Hematopoietic multipotent progenitor cell treated with erythropoietin and hydrocortisone succinate and interleukin-3 and kit ligand, for 4 days (in vitro differentiated cells): ENCODE measurements at regions not wholly inside any gene's neighbourhood (a gene's known extent, or its start where the extent isn't known, plus 50 kb on each side); places are given as distances from the start of the nearest gene placed in this dataset.

Source experiments
- DNase-seq: peaks from one replicate; pipeline ENCODE4 v3.0.0-alpha.2; 2015

DNA sequence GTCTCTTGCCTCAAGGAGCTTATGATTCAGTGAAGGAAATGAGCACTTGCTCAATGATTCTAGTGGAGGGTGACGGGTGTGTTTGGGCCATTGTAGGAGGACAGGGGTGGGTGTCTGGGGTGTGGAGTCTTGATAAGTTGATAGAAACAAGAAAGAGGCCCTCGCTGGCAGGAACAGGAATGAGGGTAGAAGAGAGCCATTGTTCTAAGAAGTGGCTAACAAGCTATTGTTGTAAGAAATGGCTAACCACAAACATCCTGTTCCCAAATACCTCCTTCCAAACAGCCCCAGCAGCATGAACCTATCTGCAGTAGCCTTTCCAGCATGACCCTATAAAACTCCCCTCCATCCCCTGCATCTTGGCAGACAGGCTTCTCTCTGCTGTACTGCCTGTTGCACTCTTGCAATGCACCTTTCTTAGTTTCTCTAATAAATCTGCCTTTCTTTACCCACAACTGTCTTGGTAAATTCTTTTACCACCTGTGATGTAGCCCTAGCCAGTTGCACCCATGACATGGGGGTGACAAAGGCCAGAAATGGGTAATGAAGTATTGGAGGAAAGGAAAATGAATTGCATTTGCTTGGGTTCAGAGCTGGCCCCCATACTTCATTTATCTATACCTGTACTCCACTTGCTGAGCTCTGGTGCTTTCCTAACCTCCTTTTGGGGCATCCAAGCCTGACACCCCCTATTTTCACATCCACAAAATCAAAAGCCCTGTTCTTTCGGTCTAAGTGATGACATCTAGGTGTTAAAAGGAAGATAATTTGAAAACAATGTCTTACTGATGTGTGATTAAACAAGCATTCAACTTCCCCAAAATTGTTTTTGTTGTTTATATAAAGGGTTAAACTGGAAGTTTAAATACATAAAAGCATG, 389.1 kb downstream of the GRIN2B start:
- DNase-seq = peak; percentile 47

GRCh38 chr12:13591488-13591887, 389.9 kb downstream of the GRIN2B start:
- no peak for DNase-seq

DNA sequence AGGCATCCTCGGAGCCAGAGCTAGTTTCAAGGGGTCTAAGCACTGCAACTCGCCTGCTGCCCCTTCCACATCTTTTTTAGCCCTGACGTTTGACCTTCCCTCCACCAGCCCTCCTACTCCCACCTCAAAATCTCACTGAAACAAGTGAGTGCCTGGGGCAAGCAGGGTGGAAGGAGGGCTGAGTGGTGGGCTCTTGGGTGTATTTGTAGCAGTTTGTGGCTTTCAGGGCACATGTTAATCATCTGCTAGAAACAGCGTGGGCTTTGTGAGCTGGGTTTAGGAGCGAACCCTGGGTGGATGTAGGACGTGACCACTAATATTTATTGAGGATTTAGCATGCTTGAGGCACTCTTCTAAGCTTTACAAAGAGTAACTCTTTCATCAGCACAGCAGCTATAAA, 390.3 kb downstream of the GRIN2B start:
- DNase-seq = no peak

DNA sequence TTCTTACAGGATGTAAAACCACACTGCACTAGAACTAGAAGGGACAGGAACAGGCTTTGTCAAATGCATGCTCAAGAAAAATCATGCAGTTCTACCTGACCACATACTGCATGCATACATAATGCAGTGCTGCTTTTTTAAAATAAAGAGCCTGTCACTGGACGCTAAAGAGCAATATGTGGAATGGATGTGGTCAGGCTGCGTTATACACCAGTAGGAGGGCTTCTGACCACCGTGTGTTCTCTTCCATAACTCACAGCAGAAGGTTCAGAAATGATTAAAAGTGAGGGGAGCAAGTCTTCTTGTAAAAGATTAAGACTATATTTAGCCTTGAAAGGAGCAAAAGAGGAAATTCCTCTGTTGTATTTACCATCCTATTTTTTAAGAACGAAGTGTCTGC, 392.0 kb downstream of the EMP1 start:
- DNase-seq = peak; percentile 4

DNA sequence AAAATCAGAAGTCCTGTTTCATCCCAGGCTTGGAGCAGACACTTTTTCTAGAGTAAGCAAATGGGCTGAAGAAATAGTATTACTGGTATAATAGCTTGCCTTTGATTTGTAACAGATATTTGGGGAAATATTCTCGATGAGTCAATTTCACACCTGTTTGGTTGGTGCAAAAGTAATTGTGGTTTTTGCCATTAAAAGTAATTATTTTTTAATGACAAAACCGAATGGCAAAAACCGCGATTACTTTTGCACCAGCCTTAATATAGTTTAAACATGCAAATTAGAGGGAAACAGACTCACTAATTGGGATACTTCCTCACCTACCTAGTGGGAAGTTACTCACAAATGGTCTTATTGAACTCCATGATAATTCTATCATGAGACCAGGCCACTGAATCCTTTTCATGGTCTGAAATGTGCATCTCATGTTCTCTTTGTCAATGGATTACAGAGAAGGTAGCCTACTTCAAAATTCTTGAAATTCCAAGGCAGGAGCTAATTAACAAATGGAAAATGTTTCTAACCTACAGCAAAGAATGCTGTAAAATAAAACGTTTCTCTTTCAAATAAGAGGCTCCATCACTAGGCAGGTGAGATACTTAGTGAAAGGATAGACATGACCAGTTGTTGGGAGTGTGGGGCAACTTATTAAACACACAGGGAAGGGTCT, 391.3 kb downstream of the EMP1 start:
- DNase-seq = no peak

- no peak for DNase-seq
Measured at GRCh38 chr12:13586361-13586760, 389.8 kb downstream of the EMP1 start.

DNA sequence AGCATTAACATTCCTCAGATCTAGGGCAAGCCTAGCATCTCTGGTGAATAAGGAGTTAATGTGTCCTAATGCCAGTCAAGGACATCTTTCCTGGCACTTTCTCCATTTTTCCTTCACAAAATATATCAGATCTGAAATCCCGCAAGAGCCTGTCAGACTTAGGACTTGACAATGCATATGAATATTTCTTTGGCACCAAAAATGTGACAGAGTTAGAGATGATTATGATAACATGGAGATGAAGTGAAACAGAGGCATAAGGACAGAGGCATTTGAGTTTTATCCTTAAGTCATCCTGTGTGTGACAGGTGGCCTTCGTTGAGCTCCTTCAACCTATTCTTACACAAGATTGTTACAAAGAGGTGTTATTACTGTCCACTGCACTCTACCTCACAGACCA, 388.0 kb downstream of the EMP1 start:
- DNase-seq = no peak

DNA sequence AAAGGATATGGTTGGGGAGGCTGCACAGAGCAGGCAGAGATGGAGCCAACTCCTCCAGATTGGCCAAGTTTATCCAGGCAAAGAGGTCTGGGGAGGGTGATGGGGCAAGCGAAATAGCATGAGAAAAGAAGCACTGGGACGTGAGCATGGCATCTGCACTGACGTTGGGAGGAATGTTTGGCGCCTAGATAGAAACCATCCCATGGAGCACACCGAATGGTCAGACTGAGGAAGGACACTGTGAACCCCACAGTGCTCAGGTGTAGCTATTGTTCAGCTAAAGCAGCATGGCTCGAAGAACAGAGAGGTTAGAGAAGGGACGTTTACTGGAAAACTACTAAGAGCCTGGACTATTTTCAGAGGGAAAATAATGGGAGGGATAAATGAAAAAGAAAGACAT, 387.1 kb downstream of the EMP1 start:
- DNase-seq = no peak

- DNase-seq = no peak
Measured at GRCh38 chr12:13582421-13582820, 385.9 kb downstream of the EMP1 start.

GRCh38 chr12:13581031-13581430, 384.5 kb downstream of the EMP1 start:
- no peak for DNase-seq

DNA sequence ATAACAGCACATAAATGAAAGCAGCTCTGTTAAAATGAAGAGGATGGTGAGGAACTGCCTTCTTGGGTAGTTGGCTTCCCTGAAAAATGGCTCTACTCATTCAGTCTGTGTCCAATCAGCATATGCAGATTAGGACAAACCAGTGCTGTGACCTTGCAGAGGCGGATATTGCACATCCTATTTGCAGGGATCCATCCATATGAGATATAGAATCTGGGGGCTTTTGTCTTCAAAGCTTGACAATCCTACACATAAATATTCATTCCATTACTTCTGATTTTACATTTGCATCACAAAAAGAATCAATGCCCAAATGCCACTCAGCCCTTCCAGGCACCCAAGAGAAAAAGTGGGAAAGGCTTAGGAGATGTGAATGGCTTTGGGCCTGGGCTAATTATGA, 383.7 kb downstream of the EMP1 start:
- no peak for DNase-seq

- DNase-seq = no peak
Measured at GRCh38 chr12:13576935-13577500, 380.5 kb downstream of the EMP1 start.

GRCh38 chr12:13573698-13574321, 377.3 kb downstream of the EMP1 start:
- no peak for DNase-seq

DNA sequence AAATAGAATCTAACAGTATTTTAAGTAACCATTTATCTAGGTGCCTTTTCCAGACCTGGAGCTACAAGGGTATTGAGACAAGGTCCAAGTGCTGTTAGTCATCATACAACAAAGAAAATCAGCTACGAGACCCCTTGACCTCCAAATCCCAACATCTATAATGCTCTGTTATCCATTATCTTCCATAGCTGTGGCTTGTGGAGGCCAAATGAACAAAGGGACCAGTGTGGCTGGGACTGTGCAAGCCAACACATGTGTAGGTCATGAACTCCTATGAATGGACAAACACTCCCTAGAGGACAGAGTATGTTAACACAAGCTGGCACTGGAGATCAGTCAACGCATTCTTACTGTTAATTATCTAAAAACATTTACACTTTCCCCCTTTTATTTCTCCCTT, 374.5 kb downstream of the EMP1 start:
- DNase-seq = no peak

DNA sequence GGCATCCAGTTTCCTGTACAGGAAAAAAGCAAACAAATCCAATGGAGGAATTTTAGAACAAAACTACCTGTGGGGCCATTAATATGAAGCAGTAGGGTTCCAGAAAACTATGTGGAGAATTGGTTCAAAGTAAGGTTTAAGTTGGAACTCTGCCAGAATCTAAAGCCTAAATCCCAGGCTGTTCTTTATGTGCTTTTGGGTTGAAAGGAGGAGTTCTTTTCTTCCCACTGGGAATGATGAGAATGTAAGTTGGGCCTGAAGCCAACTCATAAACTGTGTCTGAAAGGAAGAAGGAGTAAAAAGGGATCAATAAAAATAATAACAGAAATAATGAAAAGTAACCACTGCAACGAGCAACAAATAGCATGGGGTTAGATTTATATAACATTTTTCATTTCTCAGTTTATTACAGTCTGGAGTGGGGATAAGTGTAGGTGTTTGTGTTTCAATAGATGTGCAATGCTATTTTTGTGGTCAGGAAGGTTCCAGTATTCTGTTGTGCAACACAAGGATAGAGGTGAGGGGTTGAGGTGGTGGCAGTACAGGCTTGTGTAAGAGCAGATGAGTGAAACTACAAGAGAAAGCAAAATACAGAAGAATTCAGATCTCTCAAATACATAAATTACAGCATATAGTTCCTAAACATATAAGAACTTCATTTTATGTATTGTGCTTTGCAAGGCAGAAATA, 373.6 kb downstream of the EMP1 start:
- no peak for DNase-seq

DNA sequence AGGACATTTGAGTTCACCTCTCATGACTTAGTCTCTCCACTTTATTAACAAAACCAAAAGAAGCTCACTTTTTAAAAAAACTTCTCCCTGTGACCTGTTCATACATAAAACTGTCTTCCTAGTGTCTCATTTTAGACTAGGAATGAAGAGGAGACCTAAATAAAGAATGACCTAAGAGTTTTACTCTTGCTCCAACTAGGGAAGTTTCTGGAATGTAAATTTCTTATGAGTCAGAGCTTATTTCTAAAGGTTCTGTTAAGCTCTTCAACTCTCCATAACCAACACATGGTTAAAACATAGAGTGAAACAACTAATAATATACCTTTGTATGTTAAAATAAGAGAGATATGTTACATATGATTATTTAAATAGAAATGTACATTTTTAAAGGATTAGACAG, 369.8 kb downstream of the EMP1 start:
- DNase-seq = no peak

GRCh38 chr12:13564266-13564810, 367.8 kb downstream of the EMP1 start:
- DNase-seq = no peak

DNA sequence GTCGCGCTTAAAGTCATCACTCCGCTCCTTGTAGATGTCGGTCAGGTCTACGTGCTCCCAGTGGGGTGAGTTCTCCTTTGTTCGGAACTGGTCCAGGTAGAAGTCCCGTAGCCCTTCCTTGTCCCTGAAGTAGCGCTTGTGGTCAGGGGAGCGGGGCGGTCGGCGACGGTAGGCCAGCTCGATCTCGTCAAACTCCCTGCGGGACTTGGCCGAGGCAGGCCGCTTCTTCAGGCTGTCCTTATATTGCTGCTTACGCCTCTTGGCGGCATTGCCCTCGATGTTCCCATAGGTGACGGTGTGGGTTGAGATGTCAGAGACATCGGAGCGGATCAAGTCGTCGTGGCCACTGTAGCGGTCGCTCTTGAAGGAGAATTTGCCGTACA, 367.2 kb downstream of the EMP1 start:
- no peak for DNase-seq

DNA sequence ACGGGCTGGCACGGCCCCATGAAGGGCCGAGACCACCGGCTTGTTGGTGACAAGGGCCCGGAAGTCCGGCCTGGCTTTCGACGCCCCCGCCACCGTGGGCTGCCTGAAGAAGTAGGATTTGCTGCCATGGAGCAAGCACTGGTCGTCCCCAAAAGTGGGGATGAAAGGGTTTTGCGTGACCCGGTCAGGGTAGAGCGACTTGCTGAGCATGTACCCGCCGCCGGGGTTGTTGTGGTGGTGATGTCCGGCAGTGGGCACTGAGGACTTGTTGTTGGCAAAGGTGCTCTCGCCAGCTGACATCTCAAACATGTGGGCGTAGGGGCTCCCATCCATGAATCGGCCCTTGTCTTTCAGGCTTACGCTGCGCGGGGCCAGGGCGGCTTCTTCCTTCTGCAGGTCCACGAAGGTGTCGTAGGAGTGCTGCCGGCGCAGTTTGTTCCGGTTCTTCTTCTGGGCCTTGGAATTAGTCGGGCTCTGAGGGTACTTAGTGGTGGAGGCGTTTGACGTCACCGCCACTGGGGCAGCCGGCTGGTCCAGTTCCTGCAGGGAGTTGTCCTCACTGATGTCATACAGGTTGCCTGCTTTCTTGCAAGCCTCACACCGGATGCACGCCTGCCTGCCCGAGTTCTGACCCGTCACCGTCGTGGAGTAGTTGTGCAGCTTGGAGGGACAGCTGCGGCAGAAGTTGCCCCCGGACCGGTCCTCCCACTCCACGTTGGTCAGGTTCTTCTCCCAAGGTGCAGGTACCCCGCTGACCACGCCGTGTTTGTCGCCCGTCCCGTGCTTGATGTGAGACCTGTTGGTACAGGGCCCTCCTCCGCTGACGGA, 366.6 kb downstream of the EMP1 start:
- no peak for DNase-seq

DNA sequence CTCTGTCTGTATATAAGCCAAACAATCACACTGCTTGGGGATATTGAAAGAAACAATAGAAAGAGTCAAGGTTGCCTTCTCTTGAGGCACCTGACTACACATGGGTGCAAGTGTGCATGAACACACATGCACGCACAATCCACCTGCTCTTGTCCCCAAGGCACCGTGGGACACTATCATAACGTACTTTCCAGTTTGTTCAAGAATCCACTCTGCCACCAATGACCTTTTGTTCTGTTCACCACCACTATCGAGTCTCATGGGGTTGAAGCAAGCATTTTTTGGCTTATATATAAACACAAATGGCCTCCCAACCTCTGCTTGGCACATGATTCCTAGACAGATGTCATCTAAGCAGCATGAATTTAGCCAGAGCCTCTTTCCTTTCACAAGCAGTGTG, 365.4 kb downstream of the EMP1 start:
- no peak for DNase-seq

DNA sequence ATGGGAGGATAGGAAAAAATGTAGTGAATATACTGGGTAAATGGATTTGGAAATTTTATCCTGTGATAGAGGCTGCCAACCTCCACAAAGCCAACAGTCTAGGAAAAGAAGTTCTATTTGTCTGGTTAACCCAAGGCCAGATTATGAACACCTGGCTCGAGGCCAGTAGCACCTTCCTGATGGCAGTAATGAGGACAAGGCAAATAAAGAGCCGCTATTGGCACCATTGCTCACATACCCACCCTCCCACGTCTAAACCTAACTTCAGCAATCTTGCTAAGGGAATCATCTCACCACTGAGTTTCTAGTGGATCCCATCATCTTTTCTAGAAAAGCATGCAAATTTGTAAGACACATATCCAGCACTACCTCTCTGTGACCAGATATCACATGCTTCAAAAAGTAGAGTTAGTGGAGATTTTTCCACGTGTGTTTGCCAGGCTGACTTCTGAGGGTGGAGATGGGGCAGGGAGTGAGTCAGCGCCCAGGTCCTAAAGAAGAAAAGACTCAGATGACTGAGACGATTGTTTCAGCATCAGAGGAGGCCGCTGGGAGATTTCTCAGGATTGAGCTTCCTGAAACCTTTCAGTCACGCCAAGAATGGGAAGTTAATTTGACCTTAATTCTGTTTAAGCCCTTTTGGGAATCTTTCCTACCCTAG, 362.9 kb downstream of the EMP1 start:
- no peak for DNase-seq
